Endothelial cell (in vitro differentiated cells): ENCODE measurements at regions not wholly inside any gene's neighbourhood (a gene's known extent, or its start where the extent isn't known, plus 50 kb on each side); places are given as distances from the start of the nearest gene placed in this dataset.
"Not testable (repeated sequence)": the region's sequence is repeated elsewhere in the genome, so short reads cannot be mapped to it uniquely, and the experiment has no call there.

ENCODE experiments used
- DNase-seq: peaks from one replicate; pipeline ENCODE4 v3.0.0; 2021; ENCODE audit warnings: low spot score
- H3K27ac Mint-ChIP-seq: one replicate; pipeline ENCODE4 v1.8.0; 2021; ENCODE audit warnings: mixed read lengths, inconsistent platforms; ENCODE audit not compliant: unreplicated experiment
- H3K27me3 Mint-ChIP-seq: one replicate; pipeline ENCODE4 v1.8.0; 2021; ENCODE audit warnings: mild to moderate bottlenecking, moderate library complexity, mixed read lengths, inconsistent platforms; ENCODE audit not compliant: unreplicated experiment
- H3K36me3 Mint-ChIP-seq: one replicate; pipeline ENCODE4 v1.8.0; 2021; ENCODE audit warnings: mild to moderate bottlenecking, low read depth, mixed read lengths, inconsistent platforms; ENCODE audit not compliant: unreplicated experiment
- H3K4me1 Mint-ChIP-seq: one replicate; pipeline ENCODE4 v1.8.0; 2021; ENCODE audit warnings: mild to moderate bottlenecking, mixed read lengths, inconsistent platforms; ENCODE audit not compliant: unreplicated experiment
- H3K4me3 Mint-ChIP-seq: one replicate; pipeline ENCODE4 v1.8.0; 2021; ENCODE audit warnings: mild to moderate bottlenecking, mixed read lengths, inconsistent platforms; ENCODE audit not compliant: unreplicated experiment
- H3K9me3 Mint-ChIP-seq: one replicate; pipeline ENCODE4 v1.8.0; 2021; ENCODE audit warnings: mixed read lengths, inconsistent platforms; ENCODE audit not compliant: unreplicated experiment
- CTCF ChIP-seq: fragments of 200-600 bp; sonication (generic); IDR thresholded peaks from one replicate; pipeline ENCODE4 v1.5.0; 2021; ENCODE audit warnings: antibody characterized with exemption; ENCODE audit not compliant: unreplicated experiment

- Mint-ChIP-seq H3K27me3 (no peaks in the 10 kb centered on the region), H3K4me1 (no peaks in the 10 kb centered on the region), H3K9me3 (no peaks in the 10 kb centered on the region), H3K4me3 (no peak overlapping the region), H3K36me3 (no peaks in the 10 kb centered on the region), H3K27ac (no peak overlapping the region)
- no peak for TF ChIP-seq CTCF
- DNase-seq, result no peak
Measured at GRCh38 chr11:133638921-133639320, 106.6 kb upstream of the OPCML start.

GRCh38 chr11:133636711-133637355 is 104.5 kb upstream of the OPCML start:
- Mint-ChIP-seq H3K27ac (no peak overlapping the region), H3K9me3 (no peaks in the 10 kb centered on the region), H3K36me3 (no peaks in the 10 kb centered on the region), H3K27me3 (no peaks in the 10 kb centered on the region), H3K4me1 (no peaks in the 10 kb centered on the region), H3K4me3 (no peak overlapping the region)
- no peak for DNase-seq
- TF ChIP-seq CTCF, result no peak

GRCh38 chr11:133635244-133635739 is 103.0 kb upstream of the OPCML start:
- H3K27ac Mint-ChIP-seq, result no peak overlapping the region
- no peaks in the 10 kb centered on the region for H3K4me1 Mint-ChIP-seq
- no peaks in the 10 kb centered on the region for H3K36me3 Mint-ChIP-seq

GRCh38 chr11:133628371-133628770 is 96.1 kb upstream of the OPCML start:
- H3K27me3 Mint-ChIP-seq, DNase-seq, H3K9me3 Mint-ChIP-seq, H3K36me3 Mint-ChIP-seq, H3K27ac Mint-ChIP-seq, H3K4me3 Mint-ChIP-seq: not testable (repeated sequence)
- peaks cover 16% of the 10 kb centered on the region for H3K4me1 Mint-ChIP-seq

More at GRCh38 chr11:133635244-133635739, 103.0 kb upstream of the OPCML start:
- DNase-seq, result no peak
- no peak for TF ChIP-seq CTCF
- Mint-ChIP-seq H3K27me3 (no peaks in the 10 kb centered on the region), H3K9me3 (no peaks in the 10 kb centered on the region), H3K4me3 (no peak overlapping the region)

GRCh38 chr11:133621611-133622010 is 89.3 kb upstream of the OPCML start:
- no peak for DNase-seq
- no peak for TF ChIP-seq CTCF
- Mint-ChIP-seq H3K4me1 (peaks cover 10% of the 10 kb centered on the region), H3K27me3 (no peaks in the 10 kb centered on the region), H3K9me3 (no peaks in the 10 kb centered on the region), H3K27ac (no peak overlapping the region), H3K36me3 (no peaks in the 10 kb centered on the region), H3K4me3 (no peak overlapping the region)
